ENCODE measurements at regions not wholly inside any gene's neighbourhood (a gene's known extent, or its start where the extent isn't known, plus 50 kb on each side); places are given as distances from the start of the nearest gene placed in this dataset.

DNA sequence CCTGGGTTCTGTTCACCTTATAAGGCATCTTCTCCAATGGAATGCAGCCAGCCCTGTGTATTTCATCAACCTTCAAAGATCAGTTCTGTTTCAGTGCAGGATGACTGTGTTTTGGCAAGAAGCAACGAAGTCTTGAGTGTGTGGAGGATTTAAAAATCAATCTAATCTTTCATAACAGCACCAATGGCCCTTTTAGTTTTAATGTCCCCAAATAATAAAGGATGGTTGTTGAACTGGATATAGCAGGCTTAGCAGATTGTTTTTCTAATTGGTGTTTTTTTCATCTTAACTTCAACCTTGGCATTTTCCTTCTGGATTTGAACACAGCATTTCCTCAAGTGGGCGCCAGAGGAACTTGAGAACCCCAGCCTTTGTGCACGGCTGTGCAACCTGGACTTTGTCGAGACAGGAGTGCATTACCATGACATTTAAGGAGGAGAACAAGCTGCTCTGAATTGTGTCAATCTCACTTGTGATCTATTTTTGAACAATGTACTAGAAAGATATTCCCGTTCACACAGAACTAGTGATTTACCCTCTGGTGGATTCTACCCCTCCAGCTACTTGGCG is 313.3 kb upstream of the AKR1E2 start:
- TF ChIP-seq EP300 (IDR thresholded peaks at IDR 0.05; ENCODE audit: low read depth) (no peak), POLR2A (IDR thresholded peaks at IDR 0.05) (no peak)
- TF ChIP-seq, protein P1, sequence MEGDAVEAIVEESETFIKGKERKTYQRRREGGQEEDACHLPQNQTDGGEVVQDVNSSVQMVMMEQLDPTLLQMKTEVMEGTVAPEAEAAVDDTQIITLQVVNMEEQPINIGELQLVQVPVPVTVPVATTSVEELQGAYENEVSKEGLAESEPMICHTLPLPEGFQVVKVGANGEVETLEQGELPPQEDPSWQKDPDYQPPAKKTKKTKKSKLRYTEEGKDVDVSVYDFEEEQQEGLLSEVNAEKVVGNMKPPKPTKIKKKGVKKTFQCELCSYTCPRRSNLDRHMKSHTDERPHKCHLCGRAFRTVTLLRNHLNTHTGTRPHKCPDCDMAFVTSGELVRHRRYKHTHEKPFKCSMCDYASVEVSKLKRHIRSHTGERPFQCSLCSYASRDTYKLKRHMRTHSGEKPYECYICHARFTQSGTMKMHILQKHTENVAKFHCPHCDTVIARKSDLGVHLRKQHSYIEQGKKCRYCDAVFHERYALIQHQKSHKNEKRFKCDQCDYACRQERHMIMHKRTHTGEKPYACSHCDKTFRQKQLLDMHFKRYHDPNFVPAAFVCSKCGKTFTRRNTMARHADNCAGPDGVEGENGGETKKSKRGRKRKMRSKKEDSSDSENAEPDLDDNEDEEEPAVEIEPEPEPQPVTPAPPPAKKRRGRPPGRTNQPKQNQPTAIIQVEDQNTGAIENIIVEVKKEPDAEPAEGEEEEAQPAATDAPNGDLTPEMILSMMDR (IDR thresholded peaks at IDR 0.05) = peak; percentile 32 to 68 (median 49)
- H3K4me1 ChIP-seq = peaks cover 0 to 20% (median 0%) of the 10 kb centered on the region in 4 donors
- H3K27me3 ChIP-seq = no peaks in the 10 kb centered on the region
- H3K27ac ChIP-seq = no peak overlapping the region
- intact Hi-C loops (cut with DNase I; ENCODE audit: low total_unique reads) = no loop called here
- no peaks in the 10 kb centered on the region for H3K36me3 ChIP-seq
- H3K9me3 ChIP-seq = no peaks in the 10 kb centered on the region
- no peak overlapping the region for H3K4me3 ChIP-seq
- WGBS, 2 donors (ENCODE audit: low coverage in 1 of 2) = 38 to 46% methylated on average over 6 of the region's 6 CpGs
- DNase-seq = peak; percentile 44
- in situ Hi-C loops (cut with MboI; ENCODE audit: low pct_ligation_motif_present in 1 of 4, low pct_unique_long_range_greater_than_20kb in 1 of 4, low sequenced_read_pairs in 3 of 4) = loop anchor here in 3 of 4 donors (25.0 kb wide), 2 partner anchors 250 to 1300 kb away; no protein-coding TSS in a partner anchor

DNA sequence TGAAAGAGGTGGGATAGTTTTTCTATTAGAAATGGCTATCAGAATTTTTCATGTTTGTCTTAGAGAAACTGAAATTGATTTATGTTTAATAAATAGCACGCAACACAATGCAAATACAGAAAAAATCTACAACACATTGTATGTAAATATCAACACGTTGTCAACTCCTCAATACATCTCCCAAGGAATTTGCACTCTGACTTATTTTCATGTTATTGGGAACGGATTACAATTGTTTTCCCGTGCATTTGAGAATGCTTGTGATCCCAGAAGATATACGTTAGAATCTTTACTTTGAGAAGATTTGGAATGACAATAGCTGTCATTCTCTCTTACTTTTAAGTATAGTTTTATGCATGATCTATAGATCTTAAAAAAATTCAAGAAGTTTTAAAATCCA is 313.8 kb upstream of the AKR1E2 start:
- intact Hi-C loops (cut with DNase I; ENCODE audit: low total_unique reads) = no loop called here
- in situ Hi-C loops (cut with MboI; ENCODE audit: low pct_ligation_motif_present in 1 of 4, low pct_unique_long_range_greater_than_20kb in 1 of 4, low sequenced_read_pairs in 3 of 4) = loop anchor here in 3 of 4 donors (25.0 kb wide), 2 partner anchors 250 to 1300 kb away; no protein-coding TSS in a partner anchor
- TF ChIP-seq POLR2AphosphoS5 (IDR thresholded peaks at IDR 0.05) (no peak), EP300 (IDR thresholded peaks at IDR 0.05; ENCODE audit: low read depth) (no peak)

DNA sequence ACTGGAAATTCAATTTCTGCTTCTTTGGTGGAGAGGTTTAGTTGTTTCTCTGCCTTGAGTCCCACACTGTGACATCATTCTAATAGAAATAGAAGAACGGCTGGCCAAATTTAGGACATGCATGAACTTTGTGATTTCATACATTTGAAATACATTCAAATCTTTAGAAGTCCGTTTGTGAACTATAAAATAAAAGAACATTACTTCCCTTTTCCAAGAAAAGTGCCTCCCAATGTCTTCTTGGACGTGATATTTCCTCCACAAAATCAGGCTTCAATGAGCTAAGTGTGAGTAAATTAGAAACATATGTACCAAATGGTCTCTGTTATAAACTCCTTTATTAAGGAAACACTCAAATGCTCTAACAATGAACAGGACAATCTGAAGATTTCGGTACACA is 314.5 kb upstream of the AKR1E2 start:
- TF ChIP-seq POLR2AphosphoS5 (IDR thresholded peaks at IDR 0.05) = no peak
- TF ChIP-seq POLR2A (IDR thresholded peaks at IDR 0.05) = no peak
- TF ChIP-seq EP300 (IDR thresholded peaks at IDR 0.05; ENCODE audit: low read depth) = no peak
- TF ChIP-seq, protein P1 (IDR thresholded peaks at IDR 0.05) = no peak

More for the DNA sequence above, 313.8 kb upstream of the AKR1E2 start:
- H3K27me3 ChIP-seq = no peaks in the 10 kb centered on the region
- 74 to 88% methylated on average over 5 of the region's 5 CpGs for WGBS, 2 donors (ENCODE audit: low coverage in 1 of 2)
- H3K36me3 ChIP-seq = no peaks in the 10 kb centered on the region
- H3K4me1 ChIP-seq = peaks cover 0 to 20% (median 0%) of the 10 kb centered on the region in 4 donors
- no peaks in the 10 kb centered on the region for H3K9me3 ChIP-seq
- no peak overlapping the region for H3K4me3 ChIP-seq
- DNase-seq = no peak
- no peak overlapping the region for H3K27ac ChIP-seq

DNA sequence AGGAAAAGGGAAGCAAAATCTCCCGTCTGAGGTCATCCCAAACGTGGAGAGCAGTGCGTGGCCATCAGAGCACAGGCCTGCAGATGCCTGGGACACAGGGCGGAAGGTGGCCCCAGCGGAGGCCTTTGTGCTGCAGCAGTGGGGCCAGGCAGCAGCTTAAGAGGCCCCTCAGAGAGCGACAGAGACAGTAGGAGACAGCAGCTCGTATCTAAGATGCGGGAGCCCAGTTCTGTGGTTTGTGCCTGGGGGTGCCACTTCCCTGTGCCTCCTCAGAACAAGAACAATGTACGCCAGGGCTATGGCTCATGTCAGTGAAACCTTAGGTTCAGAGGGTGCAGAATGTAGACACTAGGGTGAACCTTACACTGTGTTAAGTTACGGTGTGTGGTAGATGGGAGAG is 316.6 kb upstream of the AKR1E2 start:
- no peak for DNase-seq
- Histone ChIP-seq H3K27me3 (no peaks in the 10 kb centered on the region), H3K27ac (no peak overlapping the region), H3K4me3 (no peak overlapping the region), H3K36me3 (no peaks in the 10 kb centered on the region), H3K9me3 (no peaks in the 10 kb centered on the region), H3K4me1 (peaks cover 0 to 13% (median 0%) of the 10 kb centered on the region in 4 donors)
- in situ Hi-C loops (cut with MboI; ENCODE audit: low pct_ligation_motif_present in 1 of 4, low pct_unique_long_range_greater_than_20kb in 1 of 4, low sequenced_read_pairs in 3 of 4) = loop anchor here in 3 of 4 donors (25.0 kb wide), 2 partner anchors 253 to 1297 kb away; no protein-coding TSS in a partner anchor
- intact Hi-C loops (cut with DNase I; ENCODE audit: low total_unique reads) = no loop called here
- TF ChIP-seq POLR2AphosphoS5 (IDR thresholded peaks at IDR 0.05) (no peak), EP300 (IDR thresholded peaks at IDR 0.05; ENCODE audit: low read depth) (no peak), POLR2A (IDR thresholded peaks at IDR 0.05) (no peak)
- TF ChIP-seq, protein P1 (IDR thresholded peaks at IDR 0.05) = no peak
- WGBS, 2 donors (ENCODE audit: low coverage in 1 of 2) = 77 to 86% methylated on average over 1 to 10 of the region's 10 CpGs

More for the DNA sequence above, 314.5 kb upstream of the AKR1E2 start:
- in situ Hi-C loops (cut with MboI; ENCODE audit: low pct_ligation_motif_present in 1 of 4, low pct_unique_long_range_greater_than_20kb in 1 of 4, low sequenced_read_pairs in 3 of 4) = loop anchor here in 3 of 4 donors (25.0 kb wide), 2 partner anchors 251 to 1299 kb away; no protein-coding TSS in a partner anchor
- Histone ChIP-seq H3K36me3 (no peaks in the 10 kb centered on the region), H3K4me3 (no peak overlapping the region), H3K27ac (no peak overlapping the region), H3K27me3 (no peaks in the 10 kb centered on the region), H3K4me1 (peaks cover 0 to 20% (median 0%) of the 10 kb centered on the region in 4 donors), H3K9me3 (no peaks in the 10 kb centered on the region)
- intact Hi-C loops (cut with DNase I; ENCODE audit: low total_unique reads) = no loop called here
- WGBS, 2 donors (ENCODE audit: low coverage in 1 of 2) = 59 to 63% methylated on average over 4 of the region's 4 CpGs
- no peak for DNase-seq
